GM21360 (cell line): ENCODE measurements at regions not wholly inside any gene's neighbourhood (a gene's known extent, or its start where the extent isn't known, plus 50 kb on each side); places are given as distances from the start of the nearest gene placed in this dataset.

ENCODE experiments used
- ATAC-seq: cut with Tn5 transposase; IDR thresholded peaks from one replicate; pipeline ENCODE4 v1.9.1; 2021; ENCODE audit warnings: mild to moderate bottlenecking, moderate library complexity; ENCODE audit not compliant: unreplicated experiment

GRCh38 chr9:120294003-120294402 is 286.0 kb downstream of the CDK5RAP2 start:
- no peak for ATAC-seq

- no peak for ATAC-seq
These were observed 287.4 kb downstream of the CDK5RAP2 start for GRCh38 chr9:120292606-120293005.

GRCh38 chr9:120291050-120291449 is 288.9 kb downstream of the CDK5RAP2 start:
- ATAC-seq, result no peak

GRCh38 chr9:120289990-120290975 is 289.7 kb downstream of the CDK5RAP2 start:
- ATAC-seq, result no peak

- no peak for ATAC-seq
These were observed 290.9 kb downstream of the CDK5RAP2 start for GRCh38 chr9:120289098-120289497.

- ATAC-seq, result no peak
These were observed 293.4 kb downstream of the CDK5RAP2 start for GRCh38 chr9:120286530-120286929.

- no peak for ATAC-seq
These were observed 295.1 kb downstream of the CDK5RAP2 start for GRCh38 chr9:120284821-120285220.

- ATAC-seq, result no peak
These were observed 298.3 kb downstream of the CDK5RAP2 start for GRCh38 chr9:120281665-120282064.

- ATAC-seq, result no peak
These were observed 312.0 kb downstream of the CDK5RAP2 start for GRCh38 chr9:120267929-120268328.

- no peak for ATAC-seq
These were observed 314.2 kb downstream of the CDK5RAP2 start for GRCh38 chr9:120265791-120266190.

- no peak for ATAC-seq
These were observed 315.4 kb downstream of the CDK5RAP2 start for GRCh38 chr9:120264528-120264927.

- no peak for ATAC-seq
These were observed 316.1 kb downstream of the CDK5RAP2 start for GRCh38 chr9:120263836-120264235.

- ATAC-seq, result no peak
These were observed 318.5 kb downstream of the CDK5RAP2 start for GRCh38 chr9:120261419-120261818.

- no peak for ATAC-seq
These were observed 320.9 kb downstream of the CDK5RAP2 start for GRCh38 chr9:120259100-120259499.

- ATAC-seq, result no peak
These were observed 321.9 kb downstream of the CDK5RAP2 start for GRCh38 chr9:120258096-120258495.

GRCh38 chr9:120257483-120257882 is 322.5 kb downstream of the CDK5RAP2 start:
- ATAC-seq, result no peak

- ATAC-seq, result no peak
These were observed 323.8 kb downstream of the CDK5RAP2 start for GRCh38 chr9:120256146-120256545.

GRCh38 chr9:120252248-120252647 is 327.7 kb downstream of the CDK5RAP2 start:
- no peak for ATAC-seq

- no peak for ATAC-seq
These were observed 337.7 kb downstream of the CDK5RAP2 start for GRCh38 chr9:120242116-120242811.

- ATAC-seq, result no peak
These were observed 343.4 kb downstream of the CDK5RAP2 start for GRCh38 chr9:120236596-120236995.

- no peak for ATAC-seq
These were observed 344.9 kb downstream of the CDK5RAP2 start for GRCh38 chr9:120235081-120235480.

GRCh38 chr9:120230227-120230626 is 349.7 kb downstream of the CDK5RAP2 start:
- no peak for ATAC-seq
